GM18507 (cell line): ENCODE measurements at regions not wholly inside any gene's neighbourhood (a gene's known extent, or its start where the extent isn't known, plus 50 kb on each side); places are given as distances from the start of the nearest gene placed in this dataset.

Source experiments
- DNase-seq: peaks from one replicate; pipeline ENCODE4 v3.0.0; 2011; ENCODE audit warnings: low read depth; ENCODE audit not compliant: insufficient read length; ENCODE audit errors: extremely low spot score
- FAIRE-seq: peaks from 2 replicates; lab custom pipeline; 2011; peaks lifted over from hg19 to GRCh38; lab: Jason Lieb, UNC

- FAIRE-seq (no peak), DNase-seq (no peak)
These were observed 164.2 kb downstream of the ALG10 start for GRCh38 chr12:34186492-34186891.

- no peak for FAIRE-seq
- DNase-seq: no peak
These were observed 166.7 kb downstream of the ALG10 start for GRCh38 chr12:34188974-34189373.

- FAIRE-seq: no peak
These were observed 167.8 kb downstream of the ALG10 start for GRCh38 chr12:34190054-34190453.

GRCh38 chr12:34198924-34199323 is 176.6 kb downstream of the ALG10 start:
- FAIRE-seq (no peak), DNase-seq (no peak)

More at GRCh38 chr12:34190054-34190453, 167.8 kb downstream of the ALG10 start:
- DNase-seq: no peak

- DNase-seq (no peak), FAIRE-seq (no peak)
These were observed 181.7 kb downstream of the ALG10 start for GRCh38 chr12:34203866-34204620.

- FAIRE-seq (no peak), DNase-seq (no peak)
These were observed 182.6 kb downstream of the ALG10 start for GRCh38 chr12:34204830-34205285.

- DNase-seq (no peak), FAIRE-seq (no peak)
These were observed 183.1 kb downstream of the ALG10 start for GRCh38 chr12:34205401-34205800.

- DNase-seq (no peak), FAIRE-seq (no peak)
These were observed 183.9 kb downstream of the ALG10 start for GRCh38 chr12:34206061-34206785.

- FAIRE-seq (no peak), DNase-seq (no peak)
These were observed 185.6 kb downstream of the ALG10 start for GRCh38 chr12:34207858-34208257.

- DNase-seq (no peak), FAIRE-seq (no peak)
These were observed 186.3 kb downstream of the ALG10 start for GRCh38 chr12:34208331-34209258.

GRCh38 chr12:34209259-34209835 is 187.1 kb downstream of the ALG10 start:
- FAIRE-seq (no peak), DNase-seq (no peak)

GRCh38 chr12:34210183-34210582 is 187.9 kb downstream of the ALG10 start:
- DNase-seq: no peak
- no peak for FAIRE-seq

- no peak for FAIRE-seq
- no peak for DNase-seq
These were observed 188.6 kb downstream of the ALG10 start for GRCh38 chr12:34210689-34211530.

GRCh38 chr12:34212651-34213050 is 190.4 kb downstream of the ALG10 start:
- FAIRE-seq (no peak), DNase-seq (no peak)

GRCh38 chr12:34214011-34214410 is 191.7 kb downstream of the ALG10 start:
- FAIRE-seq (no peak), DNase-seq (no peak)

- DNase-seq (no peak), FAIRE-seq (no peak)
These were observed 193.1 kb downstream of the ALG10 start for GRCh38 chr12:34215213-34215892.

GRCh38 chr12:34215893-34216285 is 193.6 kb downstream of the ALG10 start:
- DNase-seq (no peak), FAIRE-seq (no peak)

GRCh38 chr12:34217660-34218059 is 195.4 kb downstream of the ALG10 start:
- DNase-seq (no peak), FAIRE-seq (no peak)
